ENCODE measurements at regions not wholly inside any gene's neighbourhood (a gene's known extent, or its start where the extent isn't known, plus 50 kb on each side); places are given as distances from the start of the nearest gene placed in this dataset.

- no peak for TF ChIP-seq CTCF (IDR thresholded peaks at IDR 0.05)
- ATAC-seq (ENCODE audit: low FRiP score) (no peak), DNase-seq (ENCODE audit: low spot score) (no peak)
Observed at GRCh38 chr11:100563541-100564280, 123.4 kb upstream of the ARHGAP42 start.

GRCh38 chr11:100573911-100574513 lies 113.1 kb upstream of the ARHGAP42 start:
- no peak for TF ChIP-seq CTCF (IDR thresholded peaks at IDR 0.05)
- DNase-seq (ENCODE audit: low spot score) (no peak), ATAC-seq (ENCODE audit: low FRiP score) (no peak)

- ATAC-seq (ENCODE audit: low FRiP score) (no peak), DNase-seq (ENCODE audit: low spot score) (no peak)
- TF ChIP-seq CTCF (IDR thresholded peaks at IDR 0.05), result no peak
Observed at GRCh38 chr11:100574894-100575769, 112.0 kb upstream of the ARHGAP42 start.

GRCh38 chr11:100575860-100576717 lies 111.0 kb upstream of the ARHGAP42 start:
- no peak for DNase-seq (ENCODE audit: low spot score)
- ATAC-seq (ENCODE audit: low FRiP score), result no peak
- peak in 1 of 3 donors; percentile 48 for TF ChIP-seq CTCF (IDR thresholded peaks at IDR 0.05)

- no peak for ATAC-seq (ENCODE audit: low FRiP score)
- DNase-seq (ENCODE audit: low spot score), result no peak
- TF ChIP-seq CTCF (IDR thresholded peaks at IDR 0.05), result no peak
Observed at GRCh38 chr11:100576718-100577021, 110.4 kb upstream of the ARHGAP42 start.

GRCh38 chr11:100578831-100579311 lies 108.2 kb upstream of the ARHGAP42 start:
- TF ChIP-seq CTCF (IDR thresholded peaks at IDR 0.05), result no peak
- no peak for DNase-seq (ENCODE audit: low spot score)
- no peak for ATAC-seq (ENCODE audit: low FRiP score)

Measured in omental fat pad (tissue), 3 donors.